Activated T-helper 9 cell treated with anti-CD3 and anti-CD28 coated beads, Interleukin-2, amount 50 U/mL, for 16 hours (primary cell): ENCODE measurements at regions not wholly inside any gene's neighbourhood (a gene's known extent, or its start where the extent isn't known, plus 50 kb on each side); places are given as distances from the start of the nearest gene placed in this dataset.

Experiments
- DNase-seq: peaks from one replicate; pipeline ENCODE4 v3.0.0-alpha.2; 2020; ENCODE audit warnings: low read depth

DNA sequence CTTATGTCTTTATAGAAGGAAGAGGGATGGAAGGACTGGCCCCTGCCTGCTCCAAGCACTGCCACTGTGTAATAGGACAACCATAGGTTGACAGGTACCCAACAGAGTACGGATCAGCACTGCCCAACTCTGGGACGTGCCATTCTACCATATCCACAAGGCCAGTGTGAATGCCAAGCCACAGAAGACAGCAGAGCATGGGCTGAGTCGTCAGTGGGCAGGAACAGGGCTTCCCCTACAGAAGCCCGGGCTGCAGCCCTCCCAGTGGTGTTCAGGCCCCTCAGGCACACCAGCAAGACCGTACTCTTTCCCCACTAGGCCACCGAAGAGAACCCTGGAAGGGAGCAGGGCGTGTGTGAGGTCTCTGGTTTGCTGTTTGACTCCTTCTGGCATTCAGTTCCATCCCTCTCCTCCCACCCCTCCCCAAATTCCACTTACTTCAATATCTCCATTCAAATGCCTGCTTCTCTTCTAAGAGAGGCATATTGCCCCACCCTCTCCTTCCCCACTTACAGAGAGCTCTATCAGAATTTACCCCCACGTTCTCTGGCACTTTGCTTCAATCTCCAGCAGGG is 209.4 kb downstream of the FOXO1 start:
- no peak for DNase-seq

DNA sequence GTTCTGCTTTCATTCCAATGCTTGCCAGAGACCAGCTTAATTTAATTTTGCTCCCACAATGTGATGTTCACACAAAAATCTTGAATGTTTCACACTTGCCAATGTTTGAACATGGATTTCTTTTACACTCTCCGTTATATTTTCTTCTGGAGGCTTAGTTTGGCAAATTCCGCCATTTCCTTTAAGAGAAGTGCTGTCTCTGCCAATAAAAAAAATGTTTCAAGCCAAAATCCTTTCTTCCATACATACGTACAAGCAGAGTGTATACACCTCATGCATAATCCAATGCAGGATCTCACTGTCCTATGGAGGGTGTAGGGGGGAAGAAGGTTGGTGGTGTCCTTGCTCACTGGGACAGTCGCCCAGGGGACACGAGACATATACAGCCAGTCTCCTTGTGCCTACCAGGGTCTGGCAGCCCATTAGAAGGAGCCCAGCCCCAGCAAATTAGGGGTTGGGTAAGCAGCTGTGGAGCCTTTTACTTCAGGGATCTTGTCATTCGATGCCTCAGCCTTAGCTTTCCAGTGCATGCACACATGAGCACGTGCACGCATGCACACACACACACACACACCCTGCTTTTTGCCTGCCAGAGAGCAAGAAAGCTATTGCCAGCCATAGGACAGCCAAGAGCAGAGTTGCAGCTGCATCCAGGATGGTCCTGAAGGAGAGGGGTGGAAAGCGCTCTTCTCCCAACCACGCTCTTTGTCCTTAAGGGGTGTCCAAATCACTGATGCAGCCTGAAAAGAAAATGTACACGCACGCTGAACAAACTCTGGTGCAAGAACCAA is 208.3 kb downstream of the FOXO1 start:
- no peak for DNase-seq

DNA sequence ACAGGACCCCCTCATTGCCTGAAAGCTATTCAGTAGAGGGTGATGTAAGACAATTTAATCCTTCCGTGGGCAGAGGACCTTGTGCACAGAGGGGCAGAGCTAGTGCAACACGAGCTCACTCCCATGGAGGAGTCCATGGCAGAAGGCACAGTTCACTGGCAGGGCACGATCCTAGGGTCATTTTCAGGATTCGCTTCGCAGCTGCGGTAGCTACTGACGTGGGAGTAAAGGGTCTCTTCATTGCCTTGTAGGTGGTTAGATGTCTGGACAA is 207.8 kb downstream of the FOXO1 start:
- DNase-seq: no peak

DNA sequence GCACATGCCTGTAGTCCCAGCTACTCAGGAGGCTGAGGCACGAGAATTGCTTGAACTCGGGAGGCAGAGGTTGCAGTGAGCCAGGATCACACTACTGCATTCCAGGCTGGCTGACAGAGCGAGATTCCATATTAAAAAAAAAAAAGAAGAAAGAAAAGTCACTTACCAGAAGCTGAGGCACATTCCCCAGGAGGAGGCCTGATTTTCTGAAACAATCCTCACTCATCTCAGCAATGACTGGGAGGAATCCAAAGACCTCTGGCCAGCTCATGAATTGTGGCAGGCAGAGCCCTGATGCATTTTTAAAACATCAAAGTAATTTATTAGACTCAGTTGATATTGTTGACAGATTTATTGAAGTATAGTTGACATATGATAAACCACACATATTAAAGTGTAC is 206.3 kb downstream of the FOXO1 start:
- DNase-seq: no peak

DNA sequence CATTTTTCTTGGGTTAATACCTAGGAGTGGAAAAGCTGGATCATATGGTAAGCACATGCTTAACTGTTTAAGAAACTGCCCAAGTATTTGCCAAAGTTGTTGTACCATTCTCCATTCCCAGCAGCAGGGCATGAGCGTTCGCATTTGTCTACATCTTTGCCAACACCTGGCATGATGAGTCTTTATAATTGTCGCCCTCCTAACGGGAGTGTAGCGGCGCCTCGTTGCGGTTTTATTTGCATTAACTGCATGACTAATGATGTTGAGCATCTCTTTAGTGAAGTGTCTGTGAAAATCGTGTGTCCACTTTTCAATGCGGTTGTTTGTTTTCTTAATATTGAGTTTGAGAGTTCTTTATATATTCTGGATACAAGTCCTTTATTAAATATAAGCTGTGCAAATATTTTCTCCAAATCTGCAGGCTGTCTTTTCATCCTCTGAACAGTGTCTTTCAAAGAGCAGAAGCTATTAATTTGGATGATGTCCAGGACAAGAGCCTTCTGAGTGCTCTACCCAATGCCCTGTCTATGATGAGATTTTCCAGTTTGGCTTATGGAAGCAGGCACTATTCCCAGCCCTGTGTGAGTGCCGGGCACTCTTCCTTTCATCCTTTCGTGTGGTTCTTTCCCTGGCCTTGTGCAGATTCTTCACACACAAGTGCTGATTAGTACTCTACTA is 202.0 kb downstream of the FOXO1 start:
- no peak for DNase-seq

DNA sequence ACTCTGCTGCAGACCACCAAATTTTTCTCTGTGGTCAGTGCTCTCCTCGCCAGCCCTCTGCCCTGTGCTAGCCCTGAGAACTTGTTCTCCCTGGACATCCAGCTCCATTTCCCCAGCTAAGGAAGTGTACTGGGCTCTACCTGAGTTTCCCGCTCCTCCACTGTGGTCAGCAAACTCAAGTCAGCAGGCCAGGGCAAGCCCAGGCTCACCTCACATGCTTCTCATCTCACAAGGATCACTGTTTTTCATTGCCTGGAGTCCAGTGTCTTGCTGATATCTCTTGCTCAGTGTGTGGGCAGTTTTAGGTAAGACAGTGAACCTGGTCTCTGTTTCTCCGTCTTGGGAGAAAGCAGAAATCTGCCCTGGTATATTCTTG is 201.4 kb downstream of the FOXO1 start:
- DNase-seq: no peak

DNA sequence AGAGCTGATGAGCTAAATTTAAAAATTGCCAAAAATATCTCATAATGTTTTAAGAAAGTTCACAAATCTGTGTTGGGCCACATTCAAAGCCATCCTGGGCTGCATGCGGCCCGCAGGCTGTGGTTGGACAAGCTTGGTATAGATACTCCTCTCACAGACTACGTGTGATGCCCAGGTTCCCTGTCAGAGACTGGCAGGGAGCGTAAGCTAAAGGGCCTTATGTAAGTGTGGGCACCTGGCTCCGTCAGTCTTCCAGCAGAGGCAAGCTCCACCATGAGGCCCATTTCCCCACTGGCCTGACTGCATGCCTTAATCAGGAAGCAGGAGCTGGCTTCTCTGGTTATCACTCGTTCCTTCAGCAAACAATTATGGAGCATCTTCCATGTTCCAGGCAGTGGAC is 200.2 kb downstream of the FOXO1 start:
- no peak for DNase-seq

DNA sequence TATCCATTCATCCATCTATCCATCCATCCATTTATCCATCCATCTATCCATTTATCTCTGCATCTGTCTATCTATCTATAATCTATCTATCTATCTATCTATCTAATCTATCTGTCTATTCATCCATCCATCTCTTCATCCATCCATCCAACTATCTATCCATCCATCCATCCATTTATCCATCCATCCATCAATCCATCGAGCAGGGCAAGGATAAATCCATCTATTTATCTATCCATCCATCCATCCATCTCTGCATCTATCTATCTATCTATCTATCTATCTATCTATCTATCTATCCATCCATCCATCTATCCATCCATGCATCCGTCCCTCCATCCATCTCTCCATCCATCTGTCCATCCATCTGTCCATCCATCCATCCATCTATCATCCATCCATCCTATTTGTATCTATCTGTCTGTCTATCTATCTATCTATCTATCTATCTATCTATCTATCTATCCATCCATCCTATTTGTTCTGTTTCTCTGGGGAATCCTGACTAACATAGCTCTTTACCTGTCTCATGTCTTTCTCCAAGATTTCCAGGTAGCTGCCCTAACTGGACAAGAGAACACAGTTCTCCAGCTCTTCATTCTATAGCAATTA is 198.1 kb downstream of the FOXO1 start:
- DNase-seq: no peak

DNA sequence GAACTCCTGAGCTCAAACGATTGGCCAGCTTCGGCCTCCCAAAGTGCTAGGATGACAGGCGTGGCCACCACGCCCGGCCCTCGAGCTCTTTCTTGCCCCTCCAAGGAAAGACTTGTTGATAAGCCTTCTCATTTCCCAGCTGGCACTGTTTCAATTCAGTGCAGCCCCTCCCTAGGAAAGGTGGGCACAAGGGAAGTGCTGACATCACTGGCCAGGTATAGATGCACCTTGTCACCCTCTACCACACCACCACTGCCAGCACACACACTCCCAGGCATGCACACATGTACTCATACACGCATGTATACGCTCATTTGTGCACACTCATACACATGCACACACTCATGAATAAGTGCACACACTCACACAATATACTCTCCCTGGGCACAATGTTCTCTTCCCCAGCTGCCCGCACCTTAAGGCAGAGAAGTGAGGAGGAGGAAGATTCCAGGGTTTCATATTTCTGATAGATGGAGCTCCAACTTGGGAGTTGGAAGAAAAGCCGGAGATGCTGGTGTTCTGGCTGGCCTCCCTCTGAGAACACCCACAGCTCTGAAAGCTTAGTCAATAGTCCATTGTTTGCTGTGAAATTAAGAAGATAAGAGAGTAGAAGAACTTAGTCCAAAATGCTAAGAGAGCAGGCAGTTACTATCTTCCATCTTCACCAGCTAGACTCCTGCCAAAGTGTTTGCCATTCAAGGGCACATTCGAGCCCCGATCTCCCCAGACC is 196.7 kb downstream of the FOXO1 start:
- DNase-seq: no peak

DNA sequence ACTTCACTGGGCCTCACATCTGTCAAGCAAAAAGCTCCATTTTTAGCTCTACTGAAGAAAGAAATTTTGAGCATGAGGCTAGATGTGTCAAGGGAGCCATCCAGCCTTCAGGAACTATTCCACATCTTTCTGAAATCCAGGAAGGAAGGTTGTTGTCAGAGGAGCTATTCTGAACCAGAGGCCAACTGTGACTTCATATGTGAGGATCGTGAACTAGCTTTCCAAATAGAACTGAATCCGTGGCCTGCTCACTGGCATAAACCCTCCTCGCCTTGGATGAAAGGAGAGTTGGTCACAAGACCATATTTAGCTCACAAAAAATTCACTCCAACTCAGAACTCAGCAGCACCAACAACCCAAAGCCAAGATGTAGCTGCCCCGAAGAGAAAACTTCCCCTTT is 195.8 kb downstream of the FOXO1 start:
- no peak for DNase-seq

DNA sequence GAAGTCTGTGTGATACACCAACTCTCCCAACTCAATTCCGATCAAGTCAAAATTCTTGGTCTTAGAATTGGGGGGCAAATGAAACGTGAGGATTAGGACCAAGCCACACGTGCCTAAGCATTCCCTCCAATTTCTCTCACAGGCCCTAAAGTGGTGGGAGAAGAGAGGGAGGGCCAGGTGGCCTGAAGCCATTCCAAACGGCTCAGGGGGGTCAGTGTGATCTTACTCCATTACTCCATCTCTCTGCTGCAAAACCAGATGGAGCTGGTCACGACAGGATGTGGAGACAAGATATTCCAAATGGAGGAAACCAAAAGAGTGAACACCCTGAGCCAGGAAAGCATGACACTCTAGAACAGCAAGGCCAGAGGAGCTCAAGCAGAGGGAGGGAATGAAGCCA is 195.4 kb downstream of the FOXO1 start:
- no peak for DNase-seq

DNA sequence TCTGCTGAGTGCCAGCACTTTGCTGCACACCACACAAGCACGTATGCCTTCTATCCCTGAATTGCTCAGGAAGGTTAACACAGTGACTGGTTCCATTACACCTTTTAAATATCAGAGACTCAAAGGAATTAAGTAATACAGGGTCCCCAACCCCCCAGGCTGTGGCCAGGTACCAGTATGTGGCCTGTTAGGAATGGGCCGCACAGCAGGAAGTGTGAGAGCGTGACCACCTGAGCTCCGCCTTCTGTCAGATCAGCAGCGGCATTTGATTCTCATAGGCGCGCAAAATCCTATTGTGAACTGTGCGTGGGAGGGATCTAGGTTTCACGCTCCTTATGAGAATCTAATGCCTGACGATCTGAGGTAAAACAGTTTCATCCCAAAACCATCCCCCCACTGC is 194.5 kb downstream of the FOXO1 start:
- no peak for DNase-seq

DNA sequence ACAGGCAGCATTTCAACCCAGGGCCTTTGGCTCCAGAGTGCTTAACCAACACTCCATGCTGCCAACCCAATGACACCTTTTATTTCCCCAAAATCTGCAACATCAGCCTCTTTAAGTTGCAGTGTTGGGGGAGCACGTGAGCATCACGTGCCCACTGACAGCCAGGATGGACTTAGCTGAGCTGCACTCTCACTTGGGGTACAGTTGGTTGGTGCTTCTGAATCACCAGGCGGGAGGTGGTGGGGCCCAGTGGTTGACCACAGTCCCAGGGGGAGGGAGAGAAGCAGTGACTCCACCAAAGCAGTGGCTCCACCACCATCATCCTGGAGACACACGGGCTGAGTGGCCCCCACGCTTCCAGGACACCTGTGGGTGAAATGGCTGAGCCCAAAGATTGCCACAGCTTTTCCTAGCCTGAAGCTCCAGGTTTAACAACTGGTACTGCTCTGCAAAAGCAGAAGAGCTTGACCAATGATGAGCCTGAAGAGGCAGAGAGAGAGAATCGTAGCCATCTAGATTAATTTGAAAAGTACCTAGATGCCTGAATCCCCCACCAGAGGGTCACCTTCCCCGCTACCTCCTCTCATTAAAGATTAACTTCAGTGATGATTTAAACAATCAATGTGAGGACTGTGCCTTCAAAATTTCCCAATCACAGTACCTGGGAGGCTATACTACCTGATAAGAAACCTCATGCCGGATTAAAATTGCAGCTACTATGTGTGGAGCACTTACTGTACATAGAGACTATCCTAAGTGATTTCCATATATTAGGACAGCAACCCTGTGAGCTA is 193.8 kb downstream of the FOXO1 start:
- no peak for DNase-seq

DNA sequence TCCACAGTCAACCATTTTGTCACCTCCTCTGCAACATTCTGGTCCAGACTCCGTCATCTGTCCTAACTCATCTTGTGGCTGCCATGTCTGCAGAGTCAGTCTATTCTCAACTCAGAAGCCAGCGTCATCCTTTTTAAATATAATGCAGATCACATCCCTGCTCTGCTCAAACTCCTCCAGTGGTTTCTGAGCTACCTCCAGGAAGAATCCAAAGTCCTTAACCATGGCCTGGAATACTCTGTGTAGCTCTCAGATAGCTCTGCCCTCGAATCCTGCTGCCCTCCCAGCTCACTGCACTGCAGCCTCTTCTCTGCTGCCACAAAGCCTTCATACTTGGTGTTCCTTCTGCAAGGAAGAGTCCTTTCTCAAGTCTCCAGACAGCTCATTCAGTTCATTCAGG is 190.8 kb downstream of the FOXO1 start:
- no peak for DNase-seq

DNA sequence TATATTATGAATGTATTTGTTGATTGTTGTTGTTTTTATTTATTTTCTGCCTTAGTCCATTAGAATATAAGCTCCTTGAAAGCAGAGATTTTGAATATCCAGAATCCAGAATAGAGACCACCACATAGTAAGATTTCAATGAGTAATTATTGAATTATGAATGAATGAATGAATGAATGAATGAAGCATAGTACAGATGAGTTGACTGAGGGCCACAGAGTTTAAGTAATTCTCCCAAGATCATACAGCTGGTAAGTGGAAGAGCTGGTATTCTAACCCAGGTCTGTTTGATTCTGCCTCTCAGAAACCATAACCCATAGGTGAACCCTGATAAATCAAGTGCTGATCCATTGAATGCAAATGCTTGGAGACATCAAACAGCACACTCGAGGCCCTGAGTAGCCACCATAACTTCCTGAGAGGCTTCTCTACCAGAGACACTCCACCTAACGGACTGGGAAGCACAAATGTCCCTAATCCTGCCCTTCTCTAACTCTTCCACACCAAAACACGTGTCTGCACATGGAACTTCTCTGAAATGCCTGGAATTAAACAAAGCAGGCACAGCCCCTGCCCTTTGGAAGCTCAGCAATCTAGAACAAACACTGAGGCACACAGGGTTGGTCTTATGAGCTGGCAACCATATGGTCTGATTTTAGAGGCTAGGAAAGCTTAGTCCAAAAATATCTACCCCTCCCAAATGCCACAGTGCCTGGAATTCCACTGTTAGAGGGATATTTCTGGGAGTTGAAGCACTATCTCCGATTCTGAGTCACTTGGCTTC is 190.1 kb downstream of the FOXO1 start:
- no peak for DNase-seq

DNA sequence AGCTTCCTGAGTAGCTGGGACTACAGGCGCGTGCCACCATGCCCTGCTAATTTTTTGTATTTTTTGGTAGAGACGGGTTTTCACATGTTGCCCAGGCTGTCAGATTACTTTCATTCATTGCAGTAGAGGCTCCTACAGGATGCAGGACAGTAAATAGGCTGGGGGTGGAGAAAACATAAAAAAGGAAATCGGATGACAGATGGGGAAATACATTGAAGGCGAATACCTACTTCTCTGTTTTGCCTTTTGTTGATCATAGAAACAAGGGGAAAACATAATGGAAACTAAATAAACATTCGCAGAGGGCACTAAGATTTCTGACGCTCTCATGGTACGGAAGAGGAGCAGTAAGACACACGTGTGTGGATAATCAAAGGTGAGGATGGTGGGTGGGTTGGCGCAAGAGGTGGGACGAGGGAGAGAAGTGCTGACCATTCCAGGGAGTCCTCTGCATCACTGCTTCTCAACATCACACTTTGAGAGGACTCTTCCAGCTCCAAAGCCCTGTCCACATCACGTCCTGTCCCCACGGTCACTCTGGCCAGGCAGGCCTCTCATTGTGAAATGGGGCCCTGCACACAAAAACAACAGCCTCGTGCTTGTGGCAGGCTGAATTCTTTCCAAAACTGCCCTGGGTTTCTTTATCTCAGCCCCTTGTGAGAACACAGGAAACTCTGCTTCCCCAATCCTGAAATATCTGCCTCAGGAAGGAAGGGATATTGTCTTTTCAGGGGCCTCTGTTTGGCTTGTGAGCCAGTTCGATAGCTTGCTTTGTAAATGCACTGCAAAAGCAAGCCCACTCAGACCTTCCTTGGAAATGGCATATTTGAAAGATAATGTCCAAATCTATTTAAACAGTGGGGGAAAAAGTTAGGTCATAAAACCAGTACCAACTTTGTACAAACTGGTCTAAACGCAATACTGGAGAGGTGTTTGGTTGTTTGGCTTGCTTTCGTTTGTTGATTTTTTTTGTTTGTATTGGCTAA is 188.5 kb downstream of the FOXO1 start:
- DNase-seq: no peak

DNA sequence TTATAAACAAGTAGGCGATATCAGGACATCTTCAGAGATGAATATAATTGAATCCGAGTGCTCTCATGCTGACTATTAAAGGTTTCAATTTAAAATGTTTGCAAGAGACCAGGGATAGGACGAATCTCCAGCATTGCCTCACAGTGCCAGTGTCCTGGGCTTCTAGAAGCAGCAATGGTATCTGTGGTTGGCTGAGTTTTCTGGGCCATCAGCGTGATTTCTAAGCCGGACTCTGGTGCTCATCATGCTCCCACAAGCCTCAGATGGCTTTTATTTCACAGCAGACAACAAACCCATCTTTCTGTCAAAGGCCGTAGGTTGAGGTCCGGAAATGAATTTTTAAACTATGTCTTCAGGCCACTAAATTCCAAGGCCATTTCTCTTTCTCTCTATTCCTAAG is 187.7 kb downstream of the FOXO1 start:
- no peak for DNase-seq

DNA sequence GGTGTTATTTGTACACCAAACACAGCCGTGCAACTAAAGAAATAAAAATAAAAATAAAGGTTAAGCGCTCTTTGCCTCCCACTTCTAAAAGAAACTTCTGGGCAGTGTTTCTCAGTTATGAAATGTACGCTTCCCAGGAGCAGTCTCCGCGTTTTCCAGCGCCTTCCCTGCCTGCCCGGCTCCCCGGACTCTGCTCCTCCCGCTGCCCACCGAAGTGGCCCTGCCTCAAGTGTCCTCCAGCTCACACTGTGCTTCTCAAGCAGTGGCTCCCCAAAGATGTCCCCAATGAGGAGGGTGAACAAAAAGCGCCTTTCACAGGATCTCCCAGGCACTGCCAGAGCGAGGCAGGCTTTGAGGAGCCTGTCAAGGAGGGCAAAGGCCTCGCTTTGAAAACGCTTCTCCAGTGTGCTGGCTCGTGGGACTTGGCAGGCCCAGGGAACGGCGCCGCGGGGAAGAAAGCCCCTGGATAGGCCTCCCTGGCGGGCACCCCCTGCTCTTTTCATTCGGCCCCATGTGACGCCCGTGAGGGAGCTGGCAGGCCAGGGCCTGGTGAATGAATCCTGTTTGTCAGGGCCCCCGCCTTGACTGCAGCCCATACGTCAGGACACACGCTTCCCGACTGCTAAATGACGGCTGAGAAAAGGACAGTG is 187.1 kb downstream of the FOXO1 start:
- no peak for DNase-seq
